BE2C (cell line): ENCODE measurements at regions not wholly inside any gene's neighbourhood (a gene's known extent, or its start where the extent isn't known, plus 50 kb on each side); places are given as distances from the start of the nearest gene placed in this dataset.

ENCODE experiments used
- DNase-seq: peaks from one replicate; pipeline ENCODE4 v3.0.0-alpha.2; 2020
- H3K27me3 ChIP-seq: fragments of 250-450 bp; sonication (Bioruptor Pico); 2 replicates; pipeline ENCODE4 v1.5.1; 2020; ENCODE audit warnings: mild to moderate bottlenecking
- H3K36me3 ChIP-seq: fragments of 250-450 bp; sonication (Bioruptor Pico); 2 replicates; pipeline ENCODE4 v1.5.1; 2020; ENCODE audit warnings: mild to moderate bottlenecking
- H3K4me1 ChIP-seq: fragments of 250-450 bp; sonication (Bioruptor Pico); 2 replicates; pipeline ENCODE4 v1.5.1; 2020
- H3K4me3 ChIP-seq: 2 replicates; pipeline ENCODE4 v1.5.1; 2011; ENCODE audit warnings: low read depth, low read length
- H3K9me3 ChIP-seq: fragments of 250-450 bp; sonication (Bioruptor Pico); 2 replicates; pipeline ENCODE4 v1.5.1; 2020
- TF ChIP-seq, protein P1 (sequence below): IDR thresholded peaks from 2 replicates; pipeline ENCODE4 v1.5.1; 2012; ENCODE audit warnings: mild to moderate bottlenecking, low read depth, low read length

DNA sequence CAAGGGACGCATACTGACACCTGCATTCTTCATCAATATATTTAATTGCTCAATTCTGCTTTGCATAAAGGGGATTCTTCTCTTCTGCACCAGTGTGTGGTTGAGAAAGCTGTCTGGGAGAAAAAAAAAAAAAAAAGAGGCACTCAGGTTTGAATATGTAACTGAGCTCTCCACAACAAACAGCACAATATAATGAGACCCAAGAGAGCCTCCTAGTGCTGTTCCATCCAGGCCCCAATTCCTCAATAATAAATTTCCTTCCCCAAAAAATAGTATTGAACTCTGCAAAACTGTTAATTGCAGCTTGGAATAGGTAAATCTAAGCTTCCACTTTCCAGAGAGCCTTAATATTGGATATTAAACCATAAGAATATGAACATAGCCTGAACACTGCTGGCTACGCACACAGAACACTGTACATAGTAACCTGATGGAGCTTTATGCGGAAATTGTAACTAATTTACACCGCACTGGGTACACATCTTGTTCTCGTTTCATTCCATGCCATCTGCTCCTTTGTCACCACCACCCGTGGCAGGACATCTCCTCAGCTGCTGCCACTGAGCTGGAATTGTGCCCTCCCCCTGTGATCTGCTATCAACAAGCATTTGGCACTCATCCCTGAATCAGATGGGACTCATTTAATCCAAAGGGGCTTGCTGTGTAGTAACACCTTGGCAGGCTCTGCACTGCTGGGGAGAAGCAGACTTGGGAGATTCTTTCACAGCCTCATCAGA lies 272.0 kb downstream of the HHIPL2 start:
- Histone ChIP-seq H3K36me3 (no peaks in the 10 kb centered on the region), H3K4me3 (no peak overlapping the region), H3K4me1 (no peaks in the 10 kb centered on the region), H3K9me3 (no peaks in the 10 kb centered on the region), H3K27me3 (no peaks in the 10 kb centered on the region)
- DNase-seq = no peak
- TF ChIP-seq, protein P1, sequence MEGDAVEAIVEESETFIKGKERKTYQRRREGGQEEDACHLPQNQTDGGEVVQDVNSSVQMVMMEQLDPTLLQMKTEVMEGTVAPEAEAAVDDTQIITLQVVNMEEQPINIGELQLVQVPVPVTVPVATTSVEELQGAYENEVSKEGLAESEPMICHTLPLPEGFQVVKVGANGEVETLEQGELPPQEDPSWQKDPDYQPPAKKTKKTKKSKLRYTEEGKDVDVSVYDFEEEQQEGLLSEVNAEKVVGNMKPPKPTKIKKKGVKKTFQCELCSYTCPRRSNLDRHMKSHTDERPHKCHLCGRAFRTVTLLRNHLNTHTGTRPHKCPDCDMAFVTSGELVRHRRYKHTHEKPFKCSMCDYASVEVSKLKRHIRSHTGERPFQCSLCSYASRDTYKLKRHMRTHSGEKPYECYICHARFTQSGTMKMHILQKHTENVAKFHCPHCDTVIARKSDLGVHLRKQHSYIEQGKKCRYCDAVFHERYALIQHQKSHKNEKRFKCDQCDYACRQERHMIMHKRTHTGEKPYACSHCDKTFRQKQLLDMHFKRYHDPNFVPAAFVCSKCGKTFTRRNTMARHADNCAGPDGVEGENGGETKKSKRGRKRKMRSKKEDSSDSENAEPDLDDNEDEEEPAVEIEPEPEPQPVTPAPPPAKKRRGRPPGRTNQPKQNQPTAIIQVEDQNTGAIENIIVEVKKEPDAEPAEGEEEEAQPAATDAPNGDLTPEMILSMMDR = no peak

DNA sequence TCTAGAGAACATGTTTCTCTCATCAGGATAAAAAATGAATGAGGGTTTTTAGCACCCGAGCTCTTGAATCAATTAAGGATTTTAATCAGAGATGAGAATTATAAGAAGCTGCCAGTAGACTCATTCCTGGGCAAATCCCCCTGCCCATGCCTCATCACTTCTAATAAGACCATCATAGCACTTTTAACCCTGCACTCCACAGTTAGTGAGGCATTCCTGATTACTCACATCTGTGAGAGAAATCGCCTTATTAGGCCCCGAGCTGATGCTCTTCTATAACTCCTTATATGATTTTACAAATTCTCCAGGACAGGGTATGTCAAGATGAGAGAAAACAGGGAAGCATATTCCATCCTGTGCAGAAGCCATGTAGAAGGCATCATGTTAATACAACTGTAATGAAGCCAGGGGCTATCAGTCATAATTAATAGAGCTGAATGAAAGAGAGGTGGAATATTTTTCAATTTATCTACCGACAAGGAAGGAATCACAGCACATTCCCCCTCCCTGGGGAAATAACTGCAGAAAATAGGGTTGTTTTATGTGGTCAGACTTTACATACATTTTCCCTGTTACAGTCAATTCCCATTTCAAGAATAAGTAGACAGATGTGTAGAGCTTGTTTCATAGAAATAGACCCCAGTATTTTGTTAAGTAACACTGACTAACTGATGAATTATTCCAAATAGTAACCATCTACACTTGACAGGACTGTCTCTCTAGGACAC lies 272.7 kb downstream of the HHIPL2 start:
- Histone ChIP-seq H3K36me3 (no peaks in the 10 kb centered on the region), H3K9me3 (no peaks in the 10 kb centered on the region), H3K4me3 (no peak overlapping the region), H3K4me1 (no peaks in the 10 kb centered on the region), H3K27me3 (no peaks in the 10 kb centered on the region)
- DNase-seq = no peak
- TF ChIP-seq, protein P1 = no peak

DNA sequence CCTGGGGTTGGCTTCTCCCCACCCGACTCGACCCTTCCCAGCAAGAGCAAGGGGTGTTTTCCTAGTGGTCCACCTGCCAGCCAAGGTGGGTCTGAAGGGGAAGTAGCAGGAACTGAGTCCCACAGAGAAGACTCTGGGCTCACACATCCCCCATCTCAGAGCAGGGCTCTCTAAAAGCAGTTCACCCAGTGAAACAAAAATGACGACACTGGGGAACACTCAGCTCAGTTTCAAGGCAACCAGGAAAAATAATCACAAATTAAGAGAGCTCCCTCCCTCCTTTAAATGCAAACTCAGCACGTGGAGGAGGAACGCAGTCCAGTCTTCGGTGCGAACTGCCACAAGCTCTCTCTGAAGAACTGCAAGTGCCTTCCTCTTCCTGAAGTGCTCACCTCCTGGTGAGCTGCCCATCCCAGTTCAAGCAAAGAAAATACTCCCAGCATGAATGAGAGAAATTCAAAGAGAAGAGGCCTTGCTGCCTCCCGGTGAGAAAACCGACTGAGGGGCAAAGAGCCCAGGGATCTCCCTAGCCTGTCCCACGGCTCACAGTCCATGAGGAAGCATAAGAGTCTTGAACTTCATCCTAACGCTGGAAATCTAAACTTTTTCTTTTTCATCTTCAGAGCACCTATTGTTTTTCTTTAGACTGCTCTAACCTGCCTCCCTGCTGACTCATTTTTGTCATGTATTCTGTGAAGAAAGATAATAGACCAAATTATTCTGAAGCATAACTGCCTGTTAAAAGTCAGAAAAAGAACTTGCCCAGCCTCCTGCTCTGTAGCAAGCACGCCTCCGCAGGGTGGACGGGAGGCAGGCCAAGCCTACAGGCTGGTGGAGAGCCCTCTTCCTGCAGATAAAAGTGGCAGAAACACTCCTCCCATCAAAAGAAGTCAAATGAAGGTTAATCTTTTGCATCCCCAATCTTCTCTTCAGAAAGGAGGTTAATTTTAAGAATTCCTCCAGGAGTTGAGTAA lies 281.4 kb downstream of the HHIPL2 start:
- Histone ChIP-seq H3K4me3 (no peak overlapping the region), H3K27me3 (0 out of 2 replicates have a peak, but pooled peaks cover 7% of the 10 kb centered on the region), H3K9me3 (no peaks in the 10 kb centered on the region), H3K36me3 (no peaks in the 10 kb centered on the region), H3K4me1 (no peaks in the 10 kb centered on the region)
- TF ChIP-seq, protein P1 = no peak
- no peak for DNase-seq

DNA sequence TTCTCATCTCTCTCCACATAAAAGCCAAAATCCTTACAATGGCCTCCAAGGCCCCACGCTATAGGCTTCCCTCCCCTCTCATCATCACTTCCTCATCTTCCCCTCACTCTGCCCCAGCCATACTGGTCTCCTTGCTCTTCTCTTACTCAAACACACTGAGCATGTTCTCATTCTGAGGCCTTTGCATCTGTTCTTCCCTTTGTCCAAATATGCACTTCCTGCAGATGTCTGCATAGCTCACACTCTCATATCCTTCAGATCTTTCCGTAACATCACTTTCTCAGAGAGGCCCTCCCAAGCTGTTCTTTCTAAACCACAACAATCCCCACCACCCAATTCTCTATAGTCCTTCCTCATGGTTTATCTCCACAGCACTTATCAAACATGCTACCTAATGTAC lies 284.1 kb downstream of the HHIPL2 start:
- no peaks in the 10 kb centered on the region for H3K9me3 ChIP-seq
- H3K4me3 ChIP-seq = no peak overlapping the region
- H3K36me3 ChIP-seq = no peaks in the 10 kb centered on the region
- 0 out of 2 replicates have a peak, but pooled peaks cover 7% of the 10 kb centered on the region for H3K27me3 ChIP-seq
- no peak for DNase-seq
- H3K4me1 ChIP-seq = no peaks in the 10 kb centered on the region
- TF ChIP-seq, protein P1 = no peak

DNA sequence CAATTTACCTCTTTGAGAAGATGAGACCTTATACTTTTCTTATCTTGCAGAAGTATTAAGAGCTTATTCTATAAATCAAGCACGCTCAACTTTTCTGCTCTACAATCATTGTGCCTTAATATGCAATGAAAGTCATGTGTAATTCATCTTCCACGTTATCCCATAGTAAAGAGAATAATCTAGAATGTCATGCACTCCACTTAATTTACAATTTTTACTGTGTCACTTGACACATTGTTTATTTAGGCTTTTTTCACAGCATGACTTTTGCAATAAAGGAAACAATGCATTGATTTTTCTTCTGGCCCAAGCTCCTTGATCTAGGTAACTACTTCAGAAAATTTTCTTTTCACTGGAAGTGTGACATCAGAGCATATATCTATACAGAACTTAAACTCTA lies 290.9 kb downstream of the HHIPL2 start:
- Histone ChIP-seq H3K27me3 (peaks cover 8% of the 10 kb centered on the region), H3K4me3 (no peak overlapping the region), H3K4me1 (no peaks in the 10 kb centered on the region), H3K36me3 (no peaks in the 10 kb centered on the region), H3K9me3 (no peaks in the 10 kb centered on the region)
- TF ChIP-seq, protein P1 = no peak
- no peak for DNase-seq
